GM12891 (cell line): ENCODE measurements at regions not wholly inside any gene's neighbourhood (a gene's known extent, or its start where the extent isn't known, plus 50 kb on each side); places are given as distances from the start of the nearest gene placed in this dataset.
A peak's percentile ranks its signal among the peaks of the same experiment; 100 is the strongest.

Source experiments
- DNase-seq: peaks from one replicate; pipeline ENCODE4 v3.0.0; 2011; ENCODE audit warnings: low spot score; ENCODE audit not compliant: insufficient read length
- FAIRE-seq: peaks from 2 replicates; lab custom pipeline; 2011; peaks lifted over from hg19 to GRCh38; lab: Jason Lieb, UNC
- PAX5 ChIP-seq: IDR thresholded peaks from 2 replicates; pipeline ENCODE4 v1.6.1; 2011; ENCODE audit warnings: low read length, moderate library complexity, mild to moderate bottlenecking; ENCODE audit not compliant: insufficient read depth, severe bottlenecking
- POLR2A ChIP-seq: IDR thresholded peaks from 2 replicates; pipeline ENCODE4 v1.6.1; 2011; ENCODE audit warnings: low read depth, low read length, control low read depth
- POLR2AphosphoS5 ChIP-seq: IDR thresholded peaks from 2 replicates; pipeline ENCODE4 v1.6.1; 2011; ENCODE audit warnings: low read depth, low read length, control low read depth
- POU2F2 ChIP-seq: IDR thresholded peaks from 2 replicates; pipeline ENCODE4 v1.6.1; 2011; ENCODE audit warnings: low read depth, mild to moderate bottlenecking, control low read depth, low read length, moderate library complexity
- SPI1 ChIP-seq: IDR thresholded peaks from 2 replicates; pipeline ENCODE4 v1.6.1; 2011; ENCODE audit warnings: low read depth, low read length, control low read depth
- TAF1 ChIP-seq: IDR thresholded peaks from 2 replicates; pipeline ENCODE4 v1.6.1; 2011; ENCODE audit warnings: low read depth, low read length, control low read depth

GRCh38 chr12:43112101-43112920, 439.7 kb downstream of the ADAMTS20 start:
- DNase-seq (no peak), FAIRE-seq (no peak)
- no peak for TF ChIP-seq PAX5

GRCh38 chr12:43111608-43112007, 440.4 kb downstream of the ADAMTS20 start:
- TF ChIP-seq POLR2AphosphoS5 = no peak
- no peak for TF ChIP-seq POU2F2
- no peak for TF ChIP-seq SPI1
- TF ChIP-seq TAF1 = no peak
- FAIRE-seq = no peak
- DNase-seq = no peak

GRCh38 chr12:43109631-43110345, 442.2 kb downstream of the ADAMTS20 start:
- DNase-seq (no peak), FAIRE-seq (no peak)
- TF ChIP-seq PAX5 (no peak), POU2F2 (no peak), SPI1 (no peak), POLR2A (no peak), TAF1 (no peak), POLR2AphosphoS5 (no peak)

- DNase-seq (no peak), FAIRE-seq (no peak)
- TF ChIP-seq POU2F2 = no peak
- TF ChIP-seq POLR2A = no peak
- no peak for TF ChIP-seq SPI1
- no peak for TF ChIP-seq POLR2AphosphoS5
- TF ChIP-seq PAX5 = no peak
- no peak for TF ChIP-seq TAF1
Measured at GRCh38 chr12:43108656-43109055, 443.3 kb downstream of the ADAMTS20 start.

GRCh38 chr12:43107026-43107775, 444.8 kb downstream of the ADAMTS20 start:
- TF ChIP-seq POLR2A (no peak), SPI1 (no peak), TAF1 (no peak), POLR2AphosphoS5 (no peak), POU2F2 (no peak), PAX5 (no peak)
- DNase-seq (no peak), FAIRE-seq (no peak)

GRCh38 chr12:43106355-43106754, 445.6 kb downstream of the ADAMTS20 start:
- TF ChIP-seq POLR2AphosphoS5 = no peak
- no peak for TF ChIP-seq PAX5
- no peak for TF ChIP-seq TAF1
- TF ChIP-seq POLR2A = no peak
- TF ChIP-seq SPI1 = peak; percentile 39; the same call in 1 of the 2 replicates
- no peak for TF ChIP-seq POU2F2
- DNase-seq = no peak
- FAIRE-seq = no peak

- TF ChIP-seq POLR2A (no peak), POLR2AphosphoS5 (no peak), PAX5 (no peak), POU2F2 (no peak), TAF1 (no peak), SPI1 (no peak)
- DNase-seq (no peak), FAIRE-seq (no peak)
Measured at GRCh38 chr12:43105426-43105981, 446.5 kb downstream of the ADAMTS20 start.

GRCh38 chr12:43104494-43104893, 447.5 kb downstream of the ADAMTS20 start:
- FAIRE-seq = no peak
- TF ChIP-seq POLR2A (no peak), PAX5 (no peak), TAF1 (no peak), SPI1 (no peak)
- no peak for DNase-seq

GRCh38 chr12:43103866-43104265, 448.1 kb downstream of the ADAMTS20 start:
- TF ChIP-seq PAX5 = no peak
- TF ChIP-seq POLR2AphosphoS5 = no peak
- no peak for TF ChIP-seq TAF1
- TF ChIP-seq POLR2A = no peak
- no peak for DNase-seq
- no peak for FAIRE-seq
